NCI-H460 (cell line): ENCODE measurements at regions not wholly inside any gene's neighbourhood (a gene's known extent, or its start where the extent isn't known, plus 50 kb on each side); places are given as distances from the start of the nearest gene placed in this dataset.
A peak's percentile ranks its signal among the peaks of the same experiment; 100 is the strongest.
"Not testable (repeated sequence)": the region's sequence is repeated elsewhere in the genome, so short reads cannot be mapped to it uniquely, and the experiment has no call there.

Experiments used
- DNase-seq: peaks from one replicate; pipeline ENCODE4 v3.0.0-alpha.2; 2016; ENCODE audit warnings: low read depth; ENCODE audit errors: extremely low read depth

DNA sequence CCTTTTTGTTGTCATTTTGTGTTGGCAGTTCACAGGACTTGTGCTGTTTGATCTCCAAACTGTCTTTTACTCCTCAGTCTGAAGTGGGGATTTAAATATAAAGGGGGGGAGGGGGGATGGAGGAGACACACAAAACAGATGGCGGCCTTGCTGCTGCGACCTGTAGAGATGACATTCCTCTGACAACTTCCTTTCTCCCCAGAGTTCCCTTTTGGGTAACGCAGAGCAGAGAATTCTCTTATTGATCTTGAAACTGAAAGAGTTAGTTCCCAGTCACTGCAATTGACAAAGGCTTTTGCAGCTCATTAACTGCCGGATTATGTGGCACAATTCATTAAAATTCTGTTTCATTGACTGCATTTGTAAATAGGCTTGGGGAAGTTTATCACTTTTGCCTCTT, 279.3 kb downstream of the TSN start:
- DNase-seq, result no peak

DNA sequence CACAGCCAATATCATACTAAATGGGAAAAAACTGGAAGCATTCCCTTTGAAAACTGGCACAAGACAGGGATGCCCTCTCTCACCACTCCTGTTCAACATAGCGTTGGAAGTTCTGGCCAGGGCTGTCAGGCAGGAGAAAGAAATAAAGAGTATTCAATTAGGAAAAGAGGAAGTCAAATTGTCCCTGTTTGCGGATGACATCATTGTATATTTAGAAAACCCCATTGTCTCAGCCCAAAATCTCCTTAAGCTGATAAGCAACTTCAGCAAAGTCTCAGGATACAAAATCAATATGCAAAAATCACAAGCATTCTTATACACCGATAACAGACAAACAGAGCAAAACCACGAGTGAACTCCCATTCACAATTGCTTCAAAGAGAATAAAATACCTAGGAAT, 283.4 kb downstream of the TSN start:
- DNase-seq, result not testable (repeated sequence)

DNA sequence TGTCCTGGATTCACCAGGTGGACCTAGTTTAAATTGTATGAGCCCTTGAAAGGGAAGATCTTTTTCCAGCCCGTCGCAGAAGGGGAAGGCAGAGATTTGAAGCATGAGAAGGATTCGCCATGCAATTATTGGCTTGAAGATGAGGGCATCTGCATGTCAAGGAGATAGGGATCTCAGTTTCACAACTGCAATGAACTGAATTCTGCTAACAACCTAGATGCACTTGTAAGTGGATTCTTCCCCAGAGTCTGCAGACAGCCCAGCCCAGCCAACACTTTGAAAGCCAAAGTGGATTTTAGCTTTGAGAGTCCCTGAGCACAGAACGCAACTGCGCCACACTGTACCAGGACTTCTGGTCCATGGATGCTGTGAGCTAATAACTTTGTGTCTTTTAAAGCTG, 286.0 kb downstream of the TSN start:
- no peak for DNase-seq

DNA sequence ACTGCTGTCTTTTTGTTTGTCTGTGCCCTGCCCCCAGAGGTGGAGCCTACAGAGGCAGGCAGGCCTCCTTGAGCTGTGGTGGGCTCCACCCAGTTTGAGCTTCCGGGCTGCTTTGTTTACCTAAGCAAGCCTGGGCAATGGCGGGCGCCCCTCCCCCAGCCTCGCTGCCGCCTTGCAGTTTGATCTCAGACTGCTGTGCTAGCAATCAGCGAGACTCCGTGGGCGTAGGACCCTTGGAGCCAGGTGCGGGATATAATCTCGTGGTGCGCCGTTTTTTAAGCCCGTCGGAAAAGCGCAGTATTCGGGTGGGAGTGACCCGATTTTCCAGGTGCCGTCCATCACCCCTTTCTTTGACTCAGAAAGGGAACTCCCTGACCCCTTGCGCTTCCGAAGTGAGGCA, 296.2 kb downstream of the TSN start:
- not testable (repeated sequence) for DNase-seq

DNA sequence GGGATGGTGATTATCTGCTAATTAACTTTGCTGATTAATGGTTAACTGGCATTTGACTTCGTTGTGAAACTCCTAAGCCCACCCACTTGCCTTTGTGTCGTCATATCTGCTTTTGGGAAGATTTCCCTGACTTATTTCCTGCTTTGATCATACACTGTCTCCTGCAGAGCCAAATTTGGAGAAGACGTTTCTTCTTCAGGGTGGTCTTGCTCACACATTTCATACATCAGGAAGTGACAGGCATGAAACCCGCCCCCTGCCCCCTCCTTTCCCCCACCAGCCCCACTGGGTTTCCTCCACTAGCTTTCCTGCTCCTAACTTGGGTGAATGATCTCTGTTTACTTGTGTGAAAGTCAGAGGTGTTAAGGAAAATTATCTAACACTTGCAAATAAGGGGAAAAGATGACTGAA, 300.1 kb downstream of the TSN start:
- DNase-seq, result peak; percentile 85

DNA sequence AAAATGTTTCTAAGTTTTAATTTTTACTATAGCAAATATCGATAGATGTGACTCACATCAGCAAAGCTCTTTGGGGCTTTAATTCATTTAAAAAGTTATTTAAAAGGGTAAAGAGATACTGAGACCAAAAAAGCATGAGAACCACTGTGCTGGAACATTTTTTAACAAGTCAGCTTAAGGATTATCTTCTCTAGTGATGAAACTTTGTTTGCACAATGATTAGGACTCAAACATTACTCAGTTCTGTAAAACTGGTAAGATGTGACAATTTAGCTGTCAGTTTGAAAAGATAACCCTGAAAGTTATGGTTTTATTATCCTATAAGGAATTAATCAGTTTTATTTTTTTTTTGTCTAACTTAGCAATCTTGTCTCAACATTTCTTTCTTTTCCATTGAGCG, 301.4 kb downstream of the TSN start:
- DNase-seq, result peak; percentile 76

DNA sequence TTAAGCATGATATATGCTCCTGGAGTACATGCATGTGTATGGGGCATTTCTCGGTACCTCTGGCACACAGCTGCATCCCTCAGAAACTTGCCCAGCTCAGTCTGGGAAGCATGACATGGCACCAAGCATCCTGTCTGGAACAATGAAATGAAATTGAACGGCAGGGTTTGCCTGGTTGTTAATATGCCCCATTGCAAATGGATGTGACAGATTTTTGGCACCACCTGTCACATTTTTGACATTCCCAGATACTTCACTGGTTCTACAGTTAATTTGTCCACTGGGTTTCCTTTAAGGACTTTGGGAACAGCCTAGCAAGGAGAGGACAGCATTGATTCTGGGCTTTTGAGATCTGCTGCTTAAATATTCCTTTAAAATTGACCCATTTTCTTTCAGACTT, 305.8 kb downstream of the TSN start:
- DNase-seq, result peak; percentile 80

DNA sequence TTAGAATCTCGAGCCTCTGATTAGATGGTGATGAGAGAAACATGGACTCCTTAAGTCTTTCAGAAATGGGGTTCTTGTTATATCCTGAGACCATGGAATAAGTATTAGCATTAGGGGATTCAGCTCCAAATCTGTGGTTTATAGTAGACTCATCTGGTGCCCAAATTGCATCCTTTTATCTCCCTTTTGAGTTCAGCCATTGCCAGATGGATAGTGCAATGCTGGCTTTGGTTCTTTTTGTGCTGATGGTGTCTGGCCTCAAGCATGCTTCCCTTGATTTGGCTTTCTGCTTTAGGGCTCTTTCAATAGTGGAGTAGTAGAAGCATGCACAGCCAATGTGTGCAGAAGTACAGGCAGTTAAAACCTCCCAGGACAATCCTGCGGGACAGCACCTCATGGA, 306.4 kb downstream of the TSN start:
- DNase-seq, result no peak

DNA sequence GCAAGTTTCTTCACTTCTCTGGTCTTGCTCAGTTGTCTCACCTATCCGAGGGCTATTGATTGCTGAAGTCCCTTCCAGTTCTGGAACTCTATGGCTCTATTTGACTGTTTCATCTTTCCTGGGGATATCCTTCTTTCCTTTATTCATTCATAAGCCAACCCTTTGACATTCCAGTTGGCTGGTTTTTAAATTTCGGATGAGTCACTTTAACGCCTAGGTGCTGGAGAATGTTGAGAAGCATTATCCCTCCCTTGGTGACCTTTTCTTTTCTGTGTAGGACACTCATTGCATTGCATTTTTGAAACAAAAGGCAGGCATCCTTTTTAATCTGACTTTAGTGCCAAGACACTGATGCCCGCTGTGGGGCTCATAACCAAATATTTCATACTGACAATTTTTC, 307.1 kb downstream of the TSN start:
- DNase-seq, result peak; percentile 93

DNA sequence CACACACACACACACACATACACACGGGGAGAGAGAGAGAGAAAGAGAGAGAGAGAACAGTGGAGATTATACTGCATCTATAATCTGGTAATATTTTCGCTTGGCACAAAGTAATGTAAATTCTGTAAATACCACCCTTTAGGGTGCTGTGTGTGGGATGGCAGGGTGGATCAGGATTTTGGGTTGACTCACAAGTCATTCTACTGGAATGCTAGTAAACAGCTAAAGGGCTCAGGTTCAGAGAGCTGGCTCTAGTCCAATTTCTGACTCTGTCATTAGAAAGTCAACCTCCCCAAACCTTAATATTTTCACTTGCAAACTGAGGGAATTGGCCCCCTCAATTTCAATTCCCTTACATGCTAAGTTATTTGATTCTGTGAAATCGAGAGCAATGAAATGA, 308.3 kb downstream of the TSN start:
- DNase-seq, result peak; percentile 31

DNA sequence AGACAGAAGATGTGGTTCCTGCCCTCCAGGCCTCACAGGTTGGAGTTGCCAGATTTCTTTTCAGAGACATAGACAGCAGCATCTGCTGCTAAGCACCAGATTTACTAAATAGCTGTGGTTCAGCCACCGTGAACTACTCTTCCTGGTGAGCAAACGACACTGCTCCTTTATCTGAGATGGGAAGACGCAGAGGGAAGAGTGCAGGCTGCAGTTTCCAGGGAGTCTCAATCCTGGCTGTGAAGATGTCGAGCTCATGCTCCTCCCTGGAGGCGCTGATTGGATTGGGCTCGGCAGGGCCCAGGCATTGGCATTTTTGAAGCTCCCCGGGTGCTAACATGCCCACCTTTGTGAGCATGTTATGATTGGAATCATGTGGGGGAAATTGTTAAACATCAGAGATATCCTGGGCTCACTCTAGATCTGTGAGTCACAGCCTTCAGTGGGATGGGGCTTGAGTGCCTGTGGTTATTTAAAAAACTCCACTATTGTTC, 314.8 kb downstream of the TSN start:
- no peak for DNase-seq

DNA sequence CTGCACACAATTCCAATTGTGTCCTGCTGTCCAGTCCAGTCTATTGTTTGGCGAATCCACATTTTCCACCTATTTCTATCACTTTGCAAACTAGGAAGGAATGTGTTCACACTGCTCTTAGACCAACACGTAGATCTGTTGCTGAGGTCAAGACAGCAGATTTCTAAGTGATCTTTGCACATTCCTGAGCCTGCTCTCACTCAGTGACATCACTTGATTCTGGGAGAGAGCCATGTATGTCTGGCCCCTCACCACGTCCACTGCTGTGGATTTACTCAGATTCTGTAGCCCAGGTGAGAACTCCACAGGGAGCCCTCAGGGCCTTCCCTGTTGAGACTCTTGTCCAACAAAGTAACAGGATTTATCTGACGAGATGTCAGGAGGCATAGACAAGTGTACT, 317.2 kb downstream of the TSN start:
- peak; percentile 96 for DNase-seq

DNA sequence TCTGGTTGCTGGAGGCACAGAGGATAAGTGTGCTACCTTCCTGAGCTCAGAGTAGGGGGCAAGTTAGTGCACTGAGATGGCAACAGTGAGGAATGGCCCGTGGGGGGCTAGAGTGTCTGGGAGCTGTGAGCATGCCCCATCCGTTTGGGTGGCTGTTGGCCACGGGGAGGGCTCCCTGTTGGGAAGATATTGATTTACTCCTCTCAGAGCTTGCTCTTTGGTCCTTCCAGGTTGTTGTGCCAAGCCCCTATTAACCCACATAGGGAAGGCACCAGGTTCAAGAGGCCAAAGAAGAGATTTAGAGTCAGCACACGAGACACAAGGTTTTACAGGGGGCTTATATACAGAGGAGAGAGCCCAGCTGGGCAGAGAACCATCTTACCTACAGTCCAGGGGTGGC, 318.8 kb downstream of the TSN start:
- no peak for DNase-seq

DNA sequence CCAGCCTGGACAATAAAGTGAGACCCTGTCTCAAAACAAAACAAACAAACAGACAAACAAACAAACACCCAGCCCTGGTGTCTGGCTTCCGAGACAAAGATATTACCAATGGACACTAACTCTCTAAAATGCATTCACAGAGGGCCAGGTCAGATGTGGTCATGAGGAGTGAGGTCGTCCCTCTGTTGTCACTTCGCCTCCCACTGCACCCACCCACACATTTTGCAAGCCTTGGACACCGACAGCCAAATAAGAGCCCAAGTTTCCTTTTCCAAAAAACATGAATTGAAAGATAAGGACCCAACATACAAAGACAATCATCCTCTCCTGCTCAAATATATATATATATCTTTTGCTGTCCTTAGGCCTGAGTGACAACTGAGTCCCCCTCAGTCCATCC, 319.9 kb downstream of the TSN start:
- no peak for DNase-seq

DNA sequence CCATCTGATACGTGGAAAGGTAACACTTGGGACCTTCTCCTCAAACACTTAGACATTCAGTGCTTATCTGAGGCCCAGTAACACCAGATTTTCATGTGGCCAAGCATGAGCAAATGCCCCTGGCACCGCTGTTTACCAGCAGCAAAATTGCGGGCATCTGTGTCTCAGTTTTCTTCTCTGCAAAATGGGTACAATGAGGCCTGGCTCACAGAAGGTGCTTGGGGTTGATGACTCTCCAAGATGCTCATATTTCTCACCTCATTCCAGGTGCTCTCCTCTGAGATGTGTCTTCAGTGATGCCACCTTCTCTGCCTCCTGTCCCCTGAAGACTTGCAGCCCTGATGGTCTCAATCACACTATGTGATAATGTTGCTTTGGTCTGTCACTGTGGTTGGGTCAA, 321.7 kb downstream of the TSN start:
- DNase-seq, result no peak

DNA sequence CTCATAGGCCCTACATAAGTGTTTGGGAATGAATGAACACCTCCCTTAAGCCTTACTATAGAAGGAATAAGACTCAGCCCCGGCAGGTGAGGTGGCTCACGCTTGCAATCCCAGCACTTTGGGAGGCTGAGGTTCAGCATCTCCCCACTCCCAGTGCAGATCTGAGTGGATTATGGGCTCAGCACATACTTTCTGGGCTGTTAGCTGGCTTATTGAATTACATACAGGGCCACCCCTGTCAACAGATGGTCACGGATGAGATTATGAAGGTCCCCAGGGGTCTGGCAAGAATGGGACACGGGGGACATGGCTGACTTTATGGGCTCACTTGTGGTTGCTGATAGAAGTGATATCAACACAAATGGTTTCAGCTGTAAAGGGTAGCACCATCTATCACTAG, 322.3 kb downstream of the TSN start:
- DNase-seq, result no peak

DNA sequence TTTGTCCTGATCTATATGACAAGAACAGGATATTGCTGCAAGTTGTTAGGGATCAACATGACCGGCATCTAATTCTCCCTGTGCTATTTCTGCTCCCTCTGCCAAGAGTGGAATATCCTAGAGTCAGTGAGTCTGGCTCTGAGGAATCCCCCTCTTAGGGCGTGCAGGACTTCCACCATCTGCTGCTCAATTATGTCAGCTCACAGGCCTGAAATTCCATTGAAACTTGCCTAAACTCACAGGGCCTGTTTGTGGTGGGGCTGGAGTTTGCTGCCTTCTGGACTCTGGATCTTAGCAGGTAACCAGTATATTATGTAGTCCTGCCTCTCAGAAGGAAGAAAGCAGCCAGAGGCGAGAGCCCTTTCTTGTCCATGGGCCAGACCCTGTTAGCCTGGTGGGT, 323.0 kb downstream of the TSN start:
- no peak for DNase-seq

DNA sequence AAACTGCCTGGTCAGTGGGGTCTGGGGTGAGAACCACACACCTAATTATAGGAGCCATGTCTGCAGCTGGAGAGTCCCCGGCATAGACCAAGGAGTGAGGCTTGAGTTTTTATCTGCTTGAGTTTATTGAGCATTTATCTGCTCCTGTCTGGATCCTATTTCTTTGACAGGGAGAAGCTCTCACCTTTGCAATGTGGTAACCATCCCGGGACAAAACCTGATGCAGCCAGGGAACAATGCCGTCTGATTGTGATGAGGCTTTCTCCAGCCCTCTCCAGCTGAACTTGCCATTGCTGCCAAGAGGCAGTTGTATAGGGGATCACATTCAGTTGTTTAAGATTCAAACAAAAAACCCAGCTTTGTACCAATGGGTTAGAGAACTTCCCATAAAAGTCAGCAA, 324.4 kb downstream of the TSN start:
- no peak for DNase-seq

DNA sequence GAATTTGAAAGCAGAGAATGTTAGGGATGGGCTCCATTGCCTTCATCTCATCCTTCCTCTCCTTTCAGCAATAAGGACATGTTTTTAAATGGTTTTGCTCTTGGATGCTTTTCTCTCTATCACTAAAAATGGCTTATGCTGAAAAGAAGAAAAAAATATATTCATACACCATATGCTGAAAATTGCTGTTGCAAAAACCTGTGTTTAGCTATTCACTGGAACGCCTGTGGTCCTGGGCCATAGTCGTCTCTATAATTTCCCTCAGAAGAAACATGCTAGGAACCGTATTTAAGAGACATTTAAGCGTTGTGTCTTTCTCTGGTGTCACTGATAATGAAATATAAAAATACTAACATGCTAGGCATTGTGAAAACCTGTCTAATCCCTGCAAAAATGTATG, 324.9 kb downstream of the TSN start:
- no peak for DNase-seq

DNA sequence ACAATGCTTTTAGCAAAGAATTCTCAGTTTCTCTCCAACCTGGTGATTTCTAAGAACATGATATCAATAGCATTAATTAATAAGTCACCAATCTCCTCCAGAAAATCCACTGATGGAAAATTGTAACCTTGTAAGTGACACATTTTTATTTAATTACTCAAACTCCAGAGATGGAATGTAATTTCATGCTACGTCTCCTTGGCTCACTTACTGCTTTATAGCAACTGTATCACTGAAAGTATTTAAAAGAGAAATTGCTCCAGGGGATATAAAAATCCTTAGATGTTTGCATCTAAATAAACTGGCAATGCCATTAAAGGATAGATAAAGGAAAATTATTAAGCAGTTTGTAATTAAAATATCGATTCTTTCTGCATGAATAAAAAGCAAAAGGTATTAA, 325.4 kb downstream of the TSN start:
- DNase-seq, result no peak

DNA sequence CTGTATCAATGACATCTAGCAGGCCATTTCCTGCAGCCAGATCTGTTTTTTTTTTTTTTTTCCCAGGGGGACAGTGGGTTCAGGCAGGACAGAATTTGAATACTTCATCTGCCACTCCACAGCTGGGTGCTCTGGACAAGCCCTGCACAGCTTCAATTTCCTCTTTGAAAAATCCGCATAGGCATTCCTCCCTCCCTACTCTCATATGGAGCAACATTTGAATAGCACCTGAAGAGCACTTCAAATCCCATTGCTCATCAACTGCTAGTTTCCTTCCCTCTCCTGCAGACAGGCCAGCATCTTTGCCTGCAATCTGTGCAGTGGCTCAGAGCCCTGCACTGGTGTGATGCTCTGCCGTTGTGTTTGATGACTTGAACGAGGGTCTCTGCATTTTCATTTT, 326.3 kb downstream of the TSN start:
- no peak for DNase-seq

DNA sequence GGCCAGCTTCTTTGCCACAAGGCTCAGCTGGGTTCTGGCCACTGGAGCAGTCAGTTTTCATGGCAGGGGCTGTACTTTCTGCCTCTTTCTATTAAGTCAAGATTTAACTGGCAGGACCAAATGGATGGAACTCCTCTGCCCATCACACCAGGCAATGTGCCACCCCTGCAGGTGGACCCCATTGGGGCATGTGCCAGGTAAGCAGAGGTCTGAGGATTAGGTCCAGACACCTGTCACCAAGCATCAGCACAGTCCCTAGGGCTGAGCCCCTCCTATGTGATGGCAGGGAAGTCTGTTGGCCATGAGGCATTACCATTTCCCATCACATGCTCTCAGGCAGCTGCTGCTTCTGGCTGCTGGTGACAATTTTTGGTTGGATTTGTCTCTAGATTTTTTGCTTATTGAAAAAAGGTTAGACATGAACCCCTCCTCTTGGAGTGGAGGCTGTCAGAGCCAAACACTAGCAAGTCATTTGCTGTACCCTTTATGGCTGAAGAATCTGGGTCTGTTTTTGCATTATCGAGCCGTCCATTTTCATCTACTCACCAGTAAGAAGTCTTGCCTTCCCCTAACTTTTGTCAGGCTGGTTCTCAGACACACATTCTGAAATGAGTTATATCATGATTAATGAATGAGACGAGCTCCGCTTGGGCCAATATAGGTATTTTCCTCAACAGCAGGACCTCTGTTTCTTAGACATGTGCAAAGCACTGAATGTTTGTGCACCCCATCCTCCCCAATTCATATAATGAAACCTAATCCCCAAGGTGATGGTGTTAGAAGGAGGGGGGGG, 328.0 kb downstream of the TSN start:
- no peak for DNase-seq

DNA sequence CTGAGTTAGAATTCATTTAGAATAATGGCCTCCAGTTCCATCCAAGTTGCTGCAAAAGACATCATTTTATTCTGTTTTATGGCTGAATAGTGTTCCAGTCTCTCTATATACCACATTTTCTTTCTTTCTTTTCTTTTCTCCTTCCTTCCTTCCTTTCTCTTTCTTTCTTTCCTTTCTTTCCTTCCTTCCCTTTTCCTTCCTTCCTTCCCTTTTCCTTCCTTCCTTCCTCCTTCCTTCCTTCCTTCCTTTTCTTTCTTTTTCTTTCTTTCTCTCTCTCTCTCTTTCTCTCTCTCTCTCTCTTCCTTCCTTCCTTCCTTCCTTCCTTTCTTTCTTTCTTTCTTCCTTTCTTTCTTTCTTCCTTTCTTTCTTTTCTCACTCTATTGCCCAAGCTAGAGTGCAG, 330.2 kb downstream of the TSN start:
- not testable (repeated sequence) for DNase-seq
